ENCODE measurements at regions not wholly inside any gene's neighbourhood (a gene's known extent, or its start where the extent isn't known, plus 50 kb on each side); places are given as distances from the start of the nearest gene placed in this dataset.

- TF ChIP-seq CTCF (IDR thresholded peaks at IDR 0.05): no peak
- TF ChIP-seq POLR2A (IDR thresholded peaks at IDR 0.05): no peak
Observed at GRCh38 chr15:95875121-95875643, 455.3 kb upstream of the NR2F2 start.

Measured in body of pancreas (tissue), 4 donors.